ENCODE measurements at regions not wholly inside any gene's neighbourhood (a gene's known extent, or its start where the extent isn't known, plus 50 kb on each side); places are given as distances from the start of the nearest gene placed in this dataset.

- TF ChIP-seq CUX1 (CRISPR knock-in tag; IDR thresholded peaks at IDR 0.05) (no peak), BRCA1 (IDR thresholded peaks at IDR 0.05) (no peak), BRCA1 (CRISPR knock-in tag; IDR thresholded peaks at IDR 0.05) (no peak), NCOR1 (IDR thresholded peaks at IDR 0.05) (no peak), TSC22D4 (tag; IDR thresholded peaks at IDR 0.05) (no peak), NCOA4 (IDR thresholded peaks at IDR 0.05; ENCODE audit: partially characterized antibody) (no peak), GTF2E2 (tag; IDR thresholded peaks at IDR 0.05) (no peak), CBX8 (IDR thresholded peaks at IDR 0.05; ENCODE audit: borderline replicate concordance, extremely low read depth, low read depth, low read length, poor library complexity, severe bottlenecking) (no peak), CREB5 (CRISPR knock-in tag; IDR thresholded peaks at IDR 0.05) (no peak), TARDBP (IDR thresholded peaks at IDR 0.05) (no peak)
These were observed 73.2 kb upstream of the IPO5 start (continued) for GRCh38 chr13:97880311-97880675.

All from K562 (cell line).